ENCODE measurements at regions not wholly inside any gene's neighbourhood (a gene's known extent, or its start where the extent isn't known, plus 50 kb on each side); places are given as distances from the start of the nearest gene placed in this dataset.

DNA sequence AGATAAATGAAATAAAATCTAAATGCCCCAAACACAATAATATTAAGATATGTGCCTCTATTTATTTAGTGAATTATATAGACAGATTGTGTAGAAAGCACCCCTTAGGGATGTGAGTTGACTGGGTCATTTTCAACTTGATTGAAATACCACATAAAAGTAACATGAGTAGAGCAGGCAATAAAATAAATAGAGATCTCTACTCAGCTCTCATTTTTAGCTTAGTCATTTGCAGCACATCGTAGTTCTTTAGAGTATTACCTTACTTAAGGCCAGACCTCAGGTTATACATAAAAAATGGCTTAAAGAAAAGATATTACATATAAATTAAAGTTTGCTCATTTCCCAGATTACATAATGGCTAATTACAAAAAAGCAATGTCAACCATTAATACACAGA is 1525.6 kb upstream of the PRR20A start:
- H3K36me3 ChIP-seq (ENCODE audit: insufficient read depth, low read length): no peaks in the 10 kb centered on the region
- no peaks in the 10 kb centered on the region for H4K20me1 ChIP-seq (ENCODE audit: insufficient read depth, low read length)
- H3K4me3 ChIP-seq (ENCODE audit: insufficient read depth, low read length): no peak overlapping the region
- H3K4me1 ChIP-seq (ENCODE audit: insufficient read depth, low read length): no peaks in the 10 kb centered on the region
- H3K79me2 ChIP-seq (ENCODE audit: insufficient read depth, low read length): no peaks in the 10 kb centered on the region
- H3K27me3 ChIP-seq (ENCODE audit: insufficient read depth, low read length): no peaks in the 10 kb centered on the region
- peaks cover 6% of the 10 kb centered on the region for H3K9me3 ChIP-seq (ENCODE audit: low read depth, low read length)
- TF ChIP-seq, protein P1, sequence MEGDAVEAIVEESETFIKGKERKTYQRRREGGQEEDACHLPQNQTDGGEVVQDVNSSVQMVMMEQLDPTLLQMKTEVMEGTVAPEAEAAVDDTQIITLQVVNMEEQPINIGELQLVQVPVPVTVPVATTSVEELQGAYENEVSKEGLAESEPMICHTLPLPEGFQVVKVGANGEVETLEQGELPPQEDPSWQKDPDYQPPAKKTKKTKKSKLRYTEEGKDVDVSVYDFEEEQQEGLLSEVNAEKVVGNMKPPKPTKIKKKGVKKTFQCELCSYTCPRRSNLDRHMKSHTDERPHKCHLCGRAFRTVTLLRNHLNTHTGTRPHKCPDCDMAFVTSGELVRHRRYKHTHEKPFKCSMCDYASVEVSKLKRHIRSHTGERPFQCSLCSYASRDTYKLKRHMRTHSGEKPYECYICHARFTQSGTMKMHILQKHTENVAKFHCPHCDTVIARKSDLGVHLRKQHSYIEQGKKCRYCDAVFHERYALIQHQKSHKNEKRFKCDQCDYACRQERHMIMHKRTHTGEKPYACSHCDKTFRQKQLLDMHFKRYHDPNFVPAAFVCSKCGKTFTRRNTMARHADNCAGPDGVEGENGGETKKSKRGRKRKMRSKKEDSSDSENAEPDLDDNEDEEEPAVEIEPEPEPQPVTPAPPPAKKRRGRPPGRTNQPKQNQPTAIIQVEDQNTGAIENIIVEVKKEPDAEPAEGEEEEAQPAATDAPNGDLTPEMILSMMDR (IDR thresholded peaks at IDR 0.05; ENCODE audit: extremely low read depth, low read depth, low read length): no peak
- no peak overlapping the region for H3K27ac ChIP-seq (ENCODE audit: low read depth, low read length)
- no peak for DNase-seq (ENCODE audit: insufficient read length, low spot score, missing footprints)
- no peak overlapping the region for H3K4me2 ChIP-seq (ENCODE audit: insufficient read depth, low read length)
- no peak overlapping the region for H2AFZ ChIP-seq (ENCODE audit: low read length)

- Histone ChIP-seq H2AFZ (ENCODE audit: low read length) (no peak overlapping the region), H3K4me2 (ENCODE audit: insufficient read depth, low read length) (no peak overlapping the region), H3K9me3 (ENCODE audit: low read depth, low read length) (peaks cover 6% of the 10 kb centered on the region), H3K79me2 (ENCODE audit: insufficient read depth, low read length) (no peaks in the 10 kb centered on the region), H4K20me1 (ENCODE audit: insufficient read depth, low read length) (no peaks in the 10 kb centered on the region), H3K27ac (ENCODE audit: low read depth, low read length) (no peak overlapping the region), H3K4me1 (ENCODE audit: insufficient read depth, low read length) (no peaks in the 10 kb centered on the region), H3K36me3 (ENCODE audit: insufficient read depth, low read length) (no peaks in the 10 kb centered on the region), H3K27me3 (ENCODE audit: insufficient read depth, low read length) (no peaks in the 10 kb centered on the region), H3K4me3 (ENCODE audit: insufficient read depth, low read length) (no peak overlapping the region)
- TF ChIP-seq, protein P1 (IDR thresholded peaks at IDR 0.05; ENCODE audit: extremely low read depth, low read depth, low read length): no peak
- no peak for DNase-seq (ENCODE audit: insufficient read length, low spot score, missing footprints)
Observed at GRCh38 chr13:55617241-55617640, 1523.5 kb upstream of the PRR20A start.

DNA sequence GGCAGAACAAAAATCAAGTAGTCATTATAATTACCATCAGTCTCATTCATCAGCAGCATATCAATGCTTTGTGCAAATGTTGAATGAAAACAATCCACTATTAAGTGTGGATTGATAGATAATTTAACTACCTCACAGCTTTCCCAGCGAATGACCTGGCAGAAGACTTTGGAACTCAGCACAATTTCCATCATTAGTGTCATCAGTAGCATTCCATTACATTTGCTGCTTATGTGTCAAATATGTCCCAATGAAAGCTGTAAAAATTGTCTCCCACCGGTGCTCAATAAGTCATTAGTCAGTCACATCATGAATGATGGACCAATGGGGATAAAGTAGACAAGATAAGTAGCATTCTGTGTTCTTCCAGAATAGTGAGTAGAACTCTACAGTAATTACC is 1513.5 kb upstream of the PRR20A start:
- no peaks in the 10 kb centered on the region for H3K79me2 ChIP-seq (ENCODE audit: insufficient read depth, low read length)
- H3K36me3 ChIP-seq (ENCODE audit: insufficient read depth, low read length): no peaks in the 10 kb centered on the region
- no peak overlapping the region for H2AFZ ChIP-seq (ENCODE audit: low read length)
- TF ChIP-seq, protein P1 (IDR thresholded peaks at IDR 0.05; ENCODE audit: extremely low read depth, low read depth, low read length): no peak
- peaks cover 3% of the 10 kb centered on the region for H3K9me3 ChIP-seq (ENCODE audit: low read depth, low read length)
- DNase-seq (ENCODE audit: insufficient read length, low spot score, missing footprints): no peak
- no peak overlapping the region for H3K4me2 ChIP-seq (ENCODE audit: insufficient read depth, low read length)
- no peak overlapping the region for H3K27ac ChIP-seq (ENCODE audit: low read depth, low read length)
- no peaks in the 10 kb centered on the region for H4K20me1 ChIP-seq (ENCODE audit: insufficient read depth, low read length)
- H3K4me1 ChIP-seq (ENCODE audit: insufficient read depth, low read length): no peaks in the 10 kb centered on the region
- H3K4me3 ChIP-seq (ENCODE audit: insufficient read depth, low read length): no peak overlapping the region
- H3K27me3 ChIP-seq (ENCODE audit: insufficient read depth, low read length): no peaks in the 10 kb centered on the region

GRCh38 chr13:55632402-55632801 is 1508.3 kb upstream of the PRR20A start:
- Histone ChIP-seq H4K20me1 (ENCODE audit: insufficient read depth, low read length) (no peaks in the 10 kb centered on the region), H3K4me1 (ENCODE audit: insufficient read depth, low read length) (no peaks in the 10 kb centered on the region), H3K4me3 (ENCODE audit: insufficient read depth, low read length) (no peak overlapping the region), H3K27me3 (ENCODE audit: insufficient read depth, low read length) (no peaks in the 10 kb centered on the region), H3K9me3 (ENCODE audit: low read depth, low read length) (peaks cover 3% of the 10 kb centered on the region), H3K79me2 (ENCODE audit: insufficient read depth, low read length) (no peaks in the 10 kb centered on the region), H3K27ac (ENCODE audit: low read depth, low read length) (no peak overlapping the region), H3K4me2 (ENCODE audit: insufficient read depth, low read length) (no peak overlapping the region), H2AFZ (ENCODE audit: low read length) (no peak overlapping the region), H3K36me3 (ENCODE audit: insufficient read depth, low read length) (no peaks in the 10 kb centered on the region)
- no peak for DNase-seq (ENCODE audit: insufficient read length, low spot score, missing footprints)
- TF ChIP-seq, protein P1 (IDR thresholded peaks at IDR 0.05; ENCODE audit: extremely low read depth, low read depth, low read length): no peak

Measured in osteoblast (primary cell).